GM19238 (cell line): ENCODE measurements at regions not wholly inside any gene's neighbourhood (a gene's known extent, or its start where the extent isn't known, plus 50 kb on each side); places are given as distances from the start of the nearest gene placed in this dataset.
"Not testable (repeated sequence)": the region's sequence is repeated elsewhere in the genome, so short reads cannot be mapped to it uniquely, and the experiment has no call there.

Source experiments
- DNase-seq: peaks from one replicate; pipeline ENCODE4 v3.0.0; 2011; ENCODE audit warnings: low spot score; ENCODE audit not compliant: insufficient read length

DNA sequence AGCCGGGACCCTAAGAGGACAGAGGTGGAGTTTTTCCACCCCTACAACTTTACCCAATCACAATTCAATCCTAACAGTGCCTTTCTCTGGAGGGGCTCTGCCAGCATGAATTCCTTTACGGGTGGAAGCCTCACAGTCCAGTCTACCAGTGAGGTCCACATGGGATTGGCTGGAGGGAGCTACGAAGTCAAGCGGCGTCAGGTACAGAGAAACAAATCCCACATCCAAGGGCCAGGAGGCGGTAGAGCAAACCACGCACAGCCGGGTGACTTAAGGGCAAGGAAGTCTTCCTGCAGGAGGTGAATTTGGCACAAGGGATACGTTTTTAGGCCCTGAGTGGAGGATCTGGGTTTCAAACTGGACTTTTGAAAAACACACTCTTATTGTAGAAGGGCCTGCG lies 199.6 kb downstream of the UQCRFS1 start:
- DNase-seq = no peak

DNA sequence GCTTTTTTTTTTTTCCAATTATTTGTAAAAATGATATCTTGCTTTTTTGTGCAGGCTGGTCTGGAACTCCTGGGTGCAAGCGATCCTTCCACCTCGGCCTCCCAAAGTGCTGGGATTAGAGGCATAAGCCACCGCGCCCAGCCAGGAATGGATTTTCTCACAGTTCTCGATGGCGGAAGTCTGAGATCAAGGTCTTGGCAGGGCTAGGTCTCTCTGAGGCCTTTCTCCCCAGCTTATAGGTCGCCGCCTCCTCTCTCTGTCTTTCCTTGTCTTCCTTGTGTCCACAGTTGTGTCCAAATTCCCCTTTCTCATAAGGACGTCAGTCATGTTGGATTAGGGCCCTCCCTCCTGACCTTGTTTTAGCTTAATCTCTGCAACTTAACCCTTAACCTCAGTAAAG lies 200.5 kb downstream of the UQCRFS1 start:
- DNase-seq = no peak

DNA sequence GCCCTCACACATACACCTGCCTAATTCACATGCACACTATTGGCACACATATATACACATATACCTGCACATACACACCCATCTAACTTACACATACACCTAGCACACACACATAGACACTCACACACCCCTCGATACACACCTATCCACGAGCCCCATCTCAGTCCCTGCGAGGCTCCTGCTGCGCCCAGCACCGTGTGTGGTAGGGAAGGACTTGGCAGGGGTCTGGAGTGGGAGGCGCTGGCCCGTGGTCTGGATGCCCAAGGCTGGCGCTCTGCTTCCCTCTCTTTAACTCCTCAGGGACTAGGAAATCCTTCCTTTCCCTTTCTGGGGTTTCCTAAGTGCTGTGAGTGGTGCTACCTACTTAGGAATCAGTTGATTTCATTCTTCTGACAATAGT lies 202.7 kb downstream of the UQCRFS1 start:
- no peak for DNase-seq

DNA sequence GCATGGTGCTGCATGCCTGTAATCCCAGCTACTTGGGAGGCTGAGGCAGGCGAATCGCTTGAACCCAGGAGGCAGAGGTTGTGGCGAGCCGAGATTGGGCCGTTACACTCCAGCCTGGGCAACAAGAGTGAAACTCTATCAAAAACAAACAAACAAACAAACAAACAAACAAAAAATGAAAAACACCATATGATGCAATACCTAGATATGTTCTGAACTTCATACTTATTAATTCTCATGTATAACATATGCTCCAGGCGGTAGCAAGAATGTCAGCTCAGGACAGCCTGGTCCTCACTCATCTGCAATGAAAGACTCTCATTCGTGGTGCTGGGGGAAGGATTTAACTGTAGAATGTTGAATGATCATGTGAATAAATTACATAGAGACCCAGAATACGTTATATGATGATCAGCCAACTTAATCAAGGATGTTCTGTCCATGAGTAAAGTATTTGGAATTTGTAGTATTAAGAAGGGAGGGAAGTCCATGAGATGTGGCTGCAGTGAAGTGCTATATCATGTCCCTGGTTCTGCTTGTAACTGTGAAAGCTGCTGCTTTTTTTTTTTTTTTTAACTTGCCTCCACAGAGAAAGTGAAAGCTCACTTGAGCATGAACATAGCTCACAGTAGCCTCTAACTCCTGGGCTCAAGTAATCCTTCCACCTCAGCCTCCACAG lies 206.8 kb downstream of the UQCRFS1 start:
- DNase-seq = no peak

DNA sequence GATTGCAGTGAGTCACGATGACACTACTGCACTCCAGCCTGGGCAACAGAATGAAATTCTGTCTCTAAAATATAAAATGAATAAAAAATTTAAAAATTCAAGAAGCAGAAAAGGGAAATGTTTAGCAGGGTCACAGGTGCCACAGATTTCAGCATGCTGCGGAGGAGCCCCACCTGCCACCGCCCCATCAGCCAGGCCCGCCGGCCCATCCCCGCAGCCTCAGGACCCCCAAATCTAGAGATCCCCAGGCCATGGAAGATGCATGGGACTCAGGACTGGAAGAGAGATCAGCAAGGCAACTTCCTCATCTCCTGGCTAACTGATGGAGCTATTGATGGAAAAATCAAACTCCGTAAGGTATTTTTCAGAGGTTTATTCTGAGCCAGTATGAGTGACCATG lies 208.2 kb downstream of the UQCRFS1 start:
- no peak for DNase-seq

DNA sequence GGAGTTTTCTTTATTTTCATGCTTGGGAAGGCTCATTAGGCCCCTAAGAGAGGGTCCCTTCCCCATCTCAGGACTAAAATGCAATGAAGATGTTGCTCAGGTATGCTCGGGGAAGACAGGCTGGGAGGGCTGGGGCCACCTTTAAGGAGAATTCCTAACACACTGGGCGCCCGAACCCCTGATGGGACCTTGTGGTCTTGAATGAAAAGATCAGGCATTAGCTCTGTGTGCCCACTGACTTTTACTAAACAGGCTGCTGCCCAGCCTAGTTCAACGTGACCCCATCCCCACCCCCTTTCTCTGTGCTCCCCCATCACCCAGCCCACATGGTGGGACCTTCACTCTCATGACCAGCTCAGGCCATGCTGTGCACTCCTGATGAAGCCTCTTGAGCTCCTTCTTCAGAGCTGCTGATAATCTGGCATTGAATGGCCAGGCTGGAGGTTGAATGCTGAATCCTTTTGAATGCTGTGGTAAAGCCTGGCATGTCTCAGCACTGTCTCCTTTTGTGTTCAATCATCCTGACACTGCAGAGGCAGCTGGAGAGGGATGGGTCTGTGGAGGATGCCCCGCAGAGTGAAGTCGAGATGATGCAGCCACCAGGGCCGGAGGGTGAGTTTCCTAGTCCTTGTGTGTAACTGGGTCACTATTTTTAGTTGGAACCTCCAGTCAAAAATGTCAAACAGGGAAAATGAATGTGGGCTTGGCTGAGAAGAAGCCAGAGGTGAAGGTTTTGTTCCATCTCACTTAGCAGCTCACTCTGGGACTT lies 209.1 kb downstream of the UQCRFS1 start:
- DNase-seq = no peak

DNA sequence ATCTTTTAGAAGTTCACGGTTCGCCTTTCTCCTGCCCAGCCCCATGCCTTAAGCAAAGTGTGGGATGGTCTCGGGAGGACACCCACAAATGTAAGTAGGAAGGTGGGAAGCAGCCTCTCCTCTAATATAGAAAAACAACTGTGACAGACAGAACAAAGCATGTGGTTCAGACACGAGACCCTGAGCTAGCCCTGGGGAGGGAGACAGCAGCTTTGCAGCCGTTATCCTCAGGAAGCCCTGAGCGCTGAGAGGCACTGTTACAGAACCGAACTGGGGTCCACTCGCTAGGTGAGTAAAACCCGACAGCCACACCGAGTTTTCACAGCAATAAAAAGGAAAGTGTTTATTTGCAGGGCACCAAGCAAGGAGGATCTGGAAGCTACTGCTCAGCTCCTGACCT lies 210.6 kb downstream of the UQCRFS1 start:
- no peak for DNase-seq

DNA sequence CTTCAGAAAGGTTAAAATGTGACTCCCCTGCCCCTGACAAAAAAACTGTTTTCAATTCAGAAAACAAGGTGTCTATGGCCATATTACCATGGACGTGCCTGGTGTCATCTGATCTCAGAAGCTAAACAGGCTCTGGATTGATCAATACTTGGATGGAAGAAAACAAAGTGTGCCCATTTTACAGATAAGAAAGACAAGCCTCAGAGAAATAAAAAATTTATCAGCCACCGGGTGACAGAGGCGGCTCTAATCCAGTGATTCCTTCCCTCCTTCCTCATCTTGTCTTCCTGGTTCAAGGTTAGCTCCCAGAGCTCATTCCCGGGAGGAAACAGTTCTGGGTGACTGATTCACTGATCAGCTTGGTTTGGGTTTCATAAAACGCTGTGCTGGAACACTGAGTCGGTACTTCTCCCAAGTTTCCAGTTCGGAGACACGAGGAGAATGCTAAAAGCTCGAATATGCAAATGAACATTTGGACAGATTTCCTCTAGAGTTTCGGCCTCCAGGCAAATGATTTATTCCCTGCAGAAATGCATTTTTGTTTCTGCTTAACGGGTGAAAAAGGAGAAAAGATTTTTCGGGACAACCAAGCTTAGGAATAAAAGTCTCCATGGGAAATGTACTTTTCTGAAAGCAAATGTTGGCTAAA lies 211.2 kb downstream of the UQCRFS1 start:
- DNase-seq = no peak

DNA sequence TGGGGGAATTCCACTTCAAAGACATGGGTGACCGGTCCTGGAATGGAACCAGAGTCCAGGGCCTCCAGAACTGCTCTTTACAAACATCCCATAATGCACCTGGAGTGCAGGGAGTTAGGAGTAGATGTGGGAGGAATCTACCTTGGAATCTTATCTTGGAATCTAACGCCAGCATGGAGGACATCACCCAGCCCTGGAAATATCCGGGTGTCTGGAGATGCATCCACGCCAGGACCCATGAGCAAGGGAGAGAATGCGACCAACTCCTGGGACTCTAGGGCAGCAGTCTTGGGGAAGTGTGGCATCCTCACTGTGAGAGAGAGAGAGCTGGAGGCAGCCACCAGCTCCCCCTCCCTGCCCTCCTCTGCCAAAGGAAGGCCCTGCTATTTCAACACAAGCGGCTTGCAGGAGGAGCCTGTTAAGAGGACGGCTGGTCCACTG lies 211.8 kb downstream of the UQCRFS1 start:
- no peak for DNase-seq

DNA sequence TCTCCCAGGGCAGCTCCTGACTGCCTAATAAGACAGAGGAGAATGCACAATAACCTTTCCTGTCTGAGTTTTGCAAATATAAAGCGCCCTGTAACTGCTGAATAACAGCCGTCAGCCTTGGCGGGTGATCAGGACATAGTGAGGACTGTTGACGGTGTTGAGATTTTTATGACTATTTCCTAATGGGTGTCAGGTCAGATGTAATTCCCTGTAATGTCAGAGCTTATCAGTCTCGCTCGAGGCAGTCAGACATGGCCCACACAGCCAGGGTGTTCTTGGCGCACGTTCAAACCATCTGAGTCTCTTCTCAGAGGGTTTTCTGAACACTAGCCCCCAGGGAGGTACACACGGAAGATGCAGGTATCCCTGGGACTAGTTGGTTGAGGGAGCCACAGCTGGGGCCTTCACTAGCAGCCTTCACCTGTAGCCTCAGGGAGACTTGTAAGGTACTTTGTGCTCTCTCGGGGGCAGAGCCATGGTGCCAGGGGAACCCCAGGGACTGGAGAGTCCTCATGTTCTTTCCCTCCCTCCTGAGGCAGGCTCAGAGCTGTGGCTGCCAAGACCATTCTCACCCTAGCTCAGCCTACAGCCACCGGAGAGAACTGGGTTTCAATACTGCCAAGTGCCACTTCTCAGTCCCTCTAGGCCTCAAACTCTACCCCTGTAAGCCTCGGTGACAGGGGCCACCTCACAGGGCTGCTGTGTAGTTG lies 213.1 kb downstream of the UQCRFS1 start:
- no peak for DNase-seq

DNA sequence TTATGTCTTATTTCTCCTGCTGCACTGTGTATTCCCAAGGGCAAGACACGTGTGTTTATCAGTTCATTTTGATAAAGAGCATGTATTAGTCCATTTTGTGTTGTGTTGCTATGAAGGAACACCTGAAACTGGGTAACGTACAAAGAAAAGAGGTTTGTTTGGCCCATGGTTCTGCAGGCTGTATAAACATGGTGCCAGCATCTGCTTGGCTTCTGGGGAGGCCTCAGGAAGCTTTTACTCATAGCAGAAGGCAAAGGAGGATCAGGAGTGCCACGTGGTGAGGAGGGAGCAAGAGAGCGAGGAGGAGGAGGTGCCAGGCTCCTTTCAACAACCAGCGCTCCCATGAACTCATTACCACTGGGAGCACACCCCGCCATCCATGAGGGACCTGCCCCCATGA lies 214.0 kb downstream of the UQCRFS1 start:
- DNase-seq = no peak

DNA sequence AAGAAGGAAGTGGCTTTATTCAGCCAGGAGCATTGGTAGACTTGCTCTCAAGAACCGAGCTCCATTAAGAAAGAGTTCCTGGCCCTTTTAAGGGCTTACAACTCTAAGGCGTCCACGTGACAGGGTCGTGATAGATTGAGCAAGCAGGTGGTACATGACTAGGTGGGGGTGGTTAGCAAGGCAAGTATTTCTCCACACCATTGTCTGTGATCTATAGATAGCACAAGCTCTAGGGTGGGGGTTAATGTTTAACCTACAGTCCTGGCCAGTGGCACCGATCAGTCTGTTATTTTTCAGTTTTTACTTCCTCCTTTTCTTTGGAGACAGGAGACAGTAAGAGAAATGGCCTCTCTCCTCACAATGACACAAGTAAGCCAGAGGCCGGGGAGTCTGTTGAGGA lies 215.1 kb downstream of the UQCRFS1 start:
- DNase-seq = not testable (repeated sequence)

DNA sequence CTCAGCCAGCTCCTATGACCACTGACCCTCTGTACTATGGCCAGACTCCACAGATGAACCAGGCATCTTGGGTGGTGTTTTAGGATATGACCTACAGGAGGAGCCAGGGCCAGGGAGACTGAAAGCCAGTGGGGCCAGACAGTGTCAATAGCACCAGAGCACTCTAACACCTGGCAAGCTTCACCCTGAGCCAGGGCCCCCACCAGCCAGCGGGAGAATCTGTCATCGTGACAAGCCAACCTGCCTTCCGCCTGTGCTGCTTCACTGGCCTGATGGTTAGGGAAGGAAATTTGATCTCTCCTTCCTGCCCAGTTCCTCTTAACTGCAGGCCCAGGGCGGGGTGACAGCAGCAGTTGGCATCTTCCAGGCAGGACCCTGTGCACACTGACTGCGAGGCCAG lies 222.4 kb downstream of the UQCRFS1 start:
- DNase-seq = no peak

DNA sequence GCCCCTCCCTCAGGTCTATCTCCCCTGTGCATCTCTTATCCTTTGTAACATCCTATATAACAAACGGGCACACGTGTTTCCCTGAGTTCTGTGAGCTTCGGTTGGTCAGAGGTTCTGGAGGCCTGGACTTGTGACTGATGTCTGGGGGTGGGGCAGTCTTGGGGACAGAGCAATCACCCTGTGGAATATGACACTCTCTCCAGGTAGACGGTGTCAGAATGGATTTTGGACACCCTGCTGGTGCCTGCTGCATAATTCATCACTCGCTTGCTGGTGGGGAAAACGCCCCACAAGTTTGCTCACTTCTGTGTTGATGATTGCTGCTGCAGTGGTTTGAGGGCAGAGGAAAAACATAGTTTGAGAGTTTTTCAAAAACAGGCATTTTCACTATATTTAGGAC lies 223.2 kb downstream of the UQCRFS1 start:
- DNase-seq = no peak

DNA sequence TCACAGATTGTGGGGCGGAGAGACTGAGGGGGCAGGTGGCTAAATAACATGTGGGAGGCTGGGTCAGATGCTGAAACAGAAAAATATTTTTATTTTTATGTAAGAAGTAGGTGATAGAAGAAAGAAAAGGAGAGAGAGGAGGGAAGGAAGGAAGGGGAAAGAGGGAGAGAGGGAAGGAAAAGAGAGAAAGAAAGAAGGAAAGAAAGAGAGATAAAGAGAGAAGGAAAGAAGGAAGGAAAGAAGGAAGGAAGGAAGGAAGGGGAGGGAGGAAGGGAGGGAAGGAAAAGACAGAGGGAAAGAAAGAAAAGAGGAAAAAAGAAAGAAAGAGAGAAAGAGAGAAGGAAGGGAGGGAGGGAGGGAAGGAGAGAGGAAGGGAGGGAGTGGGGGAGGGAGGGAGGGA lies 224.9 kb downstream of the UQCRFS1 start:
- DNase-seq = no peak

DNA sequence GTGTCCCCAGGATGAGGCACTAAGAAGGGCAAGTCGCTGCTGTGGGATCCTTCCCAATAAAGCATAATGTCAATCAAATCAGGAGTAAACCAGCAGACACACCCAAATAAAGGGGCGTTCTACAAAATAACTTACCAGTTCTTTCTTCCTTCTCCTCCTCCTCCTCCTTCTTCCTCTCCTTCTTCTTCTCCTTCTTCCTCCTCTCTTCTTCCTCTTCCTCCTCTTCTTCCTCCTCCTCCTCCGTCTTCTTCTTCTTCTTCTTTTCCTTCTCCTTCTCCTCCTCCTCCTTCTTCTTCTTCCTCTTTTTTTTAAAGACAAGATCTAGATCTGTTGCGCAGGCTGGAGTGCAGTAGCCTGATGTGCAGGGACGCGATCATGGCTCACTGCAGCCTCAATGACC lies 225.8 kb downstream of the UQCRFS1 start:
- no peak for DNase-seq

DNA sequence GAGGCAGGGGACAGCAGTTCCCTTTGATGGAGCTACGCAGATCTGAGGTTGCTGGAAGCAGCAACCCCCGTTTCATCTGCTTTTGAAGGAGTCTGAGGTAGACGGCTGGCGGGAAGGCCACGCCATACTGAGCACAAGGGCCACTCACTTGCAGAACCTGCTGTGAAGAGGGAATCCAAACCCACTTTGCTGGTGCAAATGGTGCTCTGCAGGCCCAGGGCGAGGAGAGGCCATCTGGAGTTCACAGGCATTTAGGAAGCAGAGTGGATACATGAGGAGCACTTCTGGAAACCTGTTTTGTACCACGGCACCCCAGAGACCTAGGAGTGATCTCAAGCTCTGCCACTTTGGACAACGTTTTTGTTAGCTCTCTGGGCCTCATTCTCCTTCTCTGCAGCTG lies 227.8 kb downstream of the UQCRFS1 start:
- no peak for DNase-seq

DNA sequence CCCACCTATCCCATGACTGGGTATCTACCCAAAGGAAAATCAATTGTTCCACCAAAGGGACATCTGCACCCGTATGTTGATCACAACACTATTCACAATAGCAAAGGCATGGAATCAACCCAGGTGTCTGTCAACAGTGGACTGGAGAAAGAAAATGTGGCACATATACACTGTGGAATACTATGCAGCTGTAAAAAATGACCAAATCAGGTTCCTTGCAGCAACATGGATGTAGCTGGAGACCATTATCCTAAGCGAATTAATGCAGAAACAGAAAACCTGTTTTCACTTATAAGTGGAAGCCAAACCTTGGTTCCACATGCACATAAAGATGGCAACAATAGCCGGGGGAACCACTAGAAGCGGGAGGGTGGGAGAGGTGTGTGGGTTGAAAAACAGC lies 228.6 kb downstream of the UQCRFS1 start:
- no peak for DNase-seq

DNA sequence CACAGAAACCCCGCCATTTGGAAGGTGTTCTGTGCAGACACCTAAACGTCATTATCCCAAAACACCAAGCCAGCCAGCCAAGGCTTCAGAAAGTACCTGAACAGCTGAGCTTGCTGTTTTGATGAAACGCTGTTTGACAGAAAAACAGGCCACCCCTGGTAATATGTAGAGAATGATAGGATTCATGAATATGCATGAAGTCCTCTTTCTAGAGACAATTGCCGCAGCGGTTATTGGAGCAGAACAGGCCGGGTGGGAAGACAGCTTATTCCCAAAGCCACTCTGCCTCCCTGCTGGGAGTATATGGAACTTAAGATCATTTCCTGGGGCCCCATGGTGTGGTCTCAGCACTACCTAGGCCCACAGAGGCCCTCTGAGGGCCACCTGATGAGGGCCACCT lies 229.5 kb downstream of the UQCRFS1 start:
- DNase-seq = no peak

DNA sequence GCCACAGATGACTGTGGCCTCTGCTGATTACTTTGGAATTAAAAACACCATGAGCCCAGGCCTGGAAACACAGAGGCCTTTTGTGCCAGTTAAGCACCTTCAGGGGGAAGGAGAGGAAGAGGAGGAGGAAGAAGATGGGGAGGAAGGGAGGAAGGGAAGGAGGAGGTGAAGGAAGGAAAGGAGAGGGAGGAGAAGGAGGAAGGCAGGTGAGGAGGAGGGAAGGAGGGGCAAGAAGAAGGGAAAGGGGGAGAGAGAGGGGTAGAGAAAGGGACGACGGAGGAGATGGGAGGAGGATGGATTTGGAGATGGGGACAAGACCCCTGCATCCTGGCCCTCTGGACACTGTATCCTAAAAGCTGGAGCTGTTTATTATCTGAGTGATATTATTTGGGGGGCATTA lies 231.0 kb downstream of the UQCRFS1 start:
- DNase-seq = no peak

DNA sequence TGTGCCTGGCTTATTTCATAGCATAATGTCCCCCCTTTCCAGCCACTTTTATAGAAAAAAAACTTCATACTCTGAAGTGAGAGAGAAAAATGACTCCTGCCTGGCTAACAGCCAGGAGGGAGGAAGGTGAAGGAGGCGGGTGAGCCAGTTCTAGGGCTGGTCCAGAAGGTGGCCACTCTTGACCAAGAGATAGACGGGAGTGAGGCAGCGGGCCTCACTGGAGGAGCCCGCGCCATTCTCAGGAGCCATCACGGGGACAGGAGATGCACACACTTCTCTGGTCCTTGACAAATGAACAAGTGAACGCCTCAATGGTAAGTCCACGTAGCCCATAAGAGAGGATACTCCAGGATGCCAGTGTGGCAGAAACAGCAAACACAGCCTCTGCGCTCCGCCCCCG lies 231.4 kb downstream of the UQCRFS1 start:
- DNase-seq = no peak

DNA sequence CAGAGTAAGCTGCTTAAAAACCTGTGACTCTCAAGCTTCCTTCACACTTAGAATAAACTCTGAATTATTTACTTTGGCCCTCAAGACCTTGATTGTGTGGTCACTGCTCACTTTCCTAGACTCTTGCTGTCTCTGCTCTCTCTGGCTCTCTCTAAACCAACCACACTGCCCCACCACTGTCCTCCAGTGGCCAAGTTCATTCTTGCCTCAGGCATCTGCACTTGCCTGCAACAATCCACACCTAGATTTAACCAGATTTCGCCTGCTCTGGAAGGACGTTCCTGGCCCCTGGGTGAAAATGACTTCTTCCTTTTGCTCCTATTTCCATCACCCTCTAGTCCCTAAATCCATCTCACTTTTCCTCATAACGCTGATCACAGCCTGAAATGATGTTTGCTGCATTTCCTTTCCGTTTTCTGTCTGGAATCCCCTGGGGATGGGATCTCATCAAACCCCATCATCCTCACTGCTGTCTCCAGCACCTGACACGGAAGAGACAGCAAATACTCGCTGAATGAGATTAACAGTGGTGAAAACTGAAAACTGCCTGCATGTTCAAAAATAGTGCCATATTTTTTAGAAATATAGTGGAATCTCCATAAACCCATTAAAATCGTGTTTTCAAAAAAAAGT lies 232.6 kb downstream of the UQCRFS1 start:
- no peak for DNase-seq
